Activated naive CD4-positive, alpha-beta T cell treated with anti-CD3 and anti-CD28 coated beads for 36 hours (primary cell): ENCODE measurements at regions not wholly inside any gene's neighbourhood (a gene's known extent, or its start where the extent isn't known, plus 50 kb on each side); places are given as distances from the start of the nearest gene placed in this dataset.

Experiments
- CTCF ChIA-PET: fragments of 350-600 bp; sonication (Branson Sonifier 250); formaldehyde crosslinking; loops from one replicate; lab custom pipeline; 2021; ENCODE audit warnings: antibody characterized with exemption; lab: Charles Lee
- DNase-seq: peaks from one replicate; pipeline ENCODE4 v3.0.0-alpha.2; 2020
- H3K27ac Mint-ChIP-seq: one replicate; pipeline ENCODE4 v1.8.0; 2021; ENCODE audit warnings: mild to moderate bottlenecking, mixed read lengths
- H3K27me3 Mint-ChIP-seq: one replicate; pipeline ENCODE4 v1.8.0; 2021; ENCODE audit warnings: low read depth, mixed read lengths
- H3K36me3 Mint-ChIP-seq: one replicate; pipeline ENCODE4 v1.8.0; 2021; ENCODE audit warnings: low read depth, mixed read lengths
- H3K4me1 Mint-ChIP-seq: one replicate; pipeline ENCODE4 v1.8.0; 2021; ENCODE audit warnings: low read depth, mixed read lengths
- H3K4me3 Mint-ChIP-seq: one replicate; pipeline ENCODE4 v1.8.0; 2021; ENCODE audit warnings: mild to moderate bottlenecking, moderate library complexity, mixed read lengths
- H3K9me3 Mint-ChIP-seq: one replicate; pipeline ENCODE4 v1.8.0; 2021; ENCODE audit warnings: mixed read lengths
- intact Hi-C: fragments of 100-400 bp; cut with micrococcal nuclease; formaldehyde crosslinking; loops from one replicate; pipeline ENCODE4 v1.15.1; 2023

DNA sequence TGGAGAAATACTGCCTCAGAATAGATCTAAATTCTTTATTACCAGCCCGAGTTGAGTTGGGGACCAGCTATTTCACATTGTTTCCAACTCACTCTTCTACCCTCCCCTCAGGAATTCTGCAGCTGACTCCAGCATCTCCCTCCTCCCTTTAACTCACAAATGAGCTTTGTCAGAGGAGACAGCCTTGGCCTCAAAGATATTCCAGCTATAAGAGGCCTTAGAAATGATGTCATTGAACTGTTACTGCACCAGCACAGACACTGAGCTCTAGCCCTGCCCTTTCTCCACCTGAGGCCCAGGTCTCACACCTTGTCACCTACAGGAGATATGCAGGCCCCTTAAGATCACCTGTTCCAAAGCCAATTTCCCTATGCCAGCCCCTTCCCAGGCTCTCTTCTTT lies 78.4 kb upstream of the ATP10B start:
- no peaks in the 10 kb centered on the region for H3K36me3 Mint-ChIP-seq
- intact Hi-C loops = no loop called here
- H3K9me3 Mint-ChIP-seq = no peaks in the 10 kb centered on the region
- CTCF ChIA-PET = no interaction called here
- no peak overlapping the region for H3K27ac Mint-ChIP-seq
- no peaks in the 10 kb centered on the region for H3K27me3 Mint-ChIP-seq
- no peaks in the 10 kb centered on the region for H3K4me1 Mint-ChIP-seq
- DNase-seq = no peak
- no peak overlapping the region for H3K4me3 Mint-ChIP-seq

DNA sequence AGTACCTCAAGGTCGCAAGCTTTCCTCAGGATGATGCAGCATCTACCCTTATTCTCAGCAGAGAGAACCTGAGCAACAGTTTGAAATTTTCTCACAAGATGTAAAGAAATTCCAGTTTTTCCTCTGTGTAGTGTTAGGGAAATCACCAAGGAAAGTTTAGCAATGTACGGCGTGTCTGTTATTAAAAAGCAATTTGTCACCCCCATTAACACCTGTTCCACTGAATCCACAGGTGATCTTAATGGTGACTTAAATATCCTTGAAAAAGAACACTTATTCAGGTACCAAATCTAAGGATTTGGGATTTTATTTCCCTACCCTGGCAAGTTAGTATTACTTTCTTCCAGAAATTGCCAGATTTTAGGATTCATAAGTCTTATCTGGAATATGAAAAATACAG lies 77.9 kb upstream of the ATP10B start:
- H3K27ac Mint-ChIP-seq = no peak overlapping the region
- H3K9me3 Mint-ChIP-seq = no peaks in the 10 kb centered on the region
- no peak overlapping the region for H3K4me3 Mint-ChIP-seq
- CTCF ChIA-PET = interaction anchor here (1.4 kb wide), 1 partner anchor 9 kb away, joined by 3 read pairs; no protein-coding TSS in a partner anchor
- no peaks in the 10 kb centered on the region for H3K36me3 Mint-ChIP-seq
- intact Hi-C loops = no loop called here
- no peaks in the 10 kb centered on the region for H3K27me3 Mint-ChIP-seq
- no peak for DNase-seq
- no peaks in the 10 kb centered on the region for H3K4me1 Mint-ChIP-seq

GRCh38 chr5:160929360-160929759 lies 77.3 kb upstream of the ATP10B start:
- H3K9me3 Mint-ChIP-seq = no peaks in the 10 kb centered on the region
- no peak overlapping the region for H3K4me3 Mint-ChIP-seq
- H3K4me1 Mint-ChIP-seq = no peaks in the 10 kb centered on the region
- intact Hi-C loops = no loop called here
- H3K27me3 Mint-ChIP-seq = no peaks in the 10 kb centered on the region
- H3K27ac Mint-ChIP-seq = no peak overlapping the region
- no peak for DNase-seq
- no peaks in the 10 kb centered on the region for H3K36me3 Mint-ChIP-seq
- CTCF ChIA-PET = interaction anchor here (1.4 kb wide), 1 partner anchor 9 kb away, joined by 3 read pairs; no protein-coding TSS in a partner anchor

DNA sequence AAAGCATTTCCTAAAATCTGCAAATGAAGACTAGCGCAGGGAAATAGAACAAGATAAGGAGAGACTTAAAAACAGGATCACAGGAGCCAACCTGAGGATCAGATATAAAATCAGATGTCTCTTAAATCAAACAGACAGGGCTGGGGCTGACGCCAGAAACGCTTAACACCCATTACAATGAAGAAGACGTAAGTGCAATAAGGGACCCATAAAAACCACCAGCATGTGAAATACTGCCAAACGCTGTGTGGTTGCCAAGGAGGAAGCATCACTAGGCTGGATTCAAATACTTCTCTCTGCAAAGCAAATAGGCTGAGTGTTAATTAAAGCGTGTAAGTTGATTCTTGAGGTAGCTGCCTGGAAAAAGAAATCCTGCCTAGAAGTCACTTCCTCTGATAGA lies 74.4 kb upstream of the ATP10B start:
- intact Hi-C loops = no loop called here
- H3K4me3 Mint-ChIP-seq = no peak overlapping the region
- H3K27ac Mint-ChIP-seq = no peak overlapping the region
- no peaks in the 10 kb centered on the region for H3K27me3 Mint-ChIP-seq
- DNase-seq = no peak
- H3K4me1 Mint-ChIP-seq = no peaks in the 10 kb centered on the region
- H3K36me3 Mint-ChIP-seq = no peaks in the 10 kb centered on the region
- CTCF ChIA-PET = no interaction called here
- no peaks in the 10 kb centered on the region for H3K9me3 Mint-ChIP-seq

GRCh38 chr5:160925281-160925680 lies 73.3 kb upstream of the ATP10B start:
- CTCF ChIA-PET = no interaction called here
- Mint-ChIP-seq H3K27me3 (no peaks in the 10 kb centered on the region), H3K27ac (no peak overlapping the region), H3K4me3 (no peak overlapping the region), H3K9me3 (no peaks in the 10 kb centered on the region), H3K4me1 (no peaks in the 10 kb centered on the region), H3K36me3 (no peaks in the 10 kb centered on the region)
- no peak for DNase-seq
- intact Hi-C loops = no loop called here

DNA sequence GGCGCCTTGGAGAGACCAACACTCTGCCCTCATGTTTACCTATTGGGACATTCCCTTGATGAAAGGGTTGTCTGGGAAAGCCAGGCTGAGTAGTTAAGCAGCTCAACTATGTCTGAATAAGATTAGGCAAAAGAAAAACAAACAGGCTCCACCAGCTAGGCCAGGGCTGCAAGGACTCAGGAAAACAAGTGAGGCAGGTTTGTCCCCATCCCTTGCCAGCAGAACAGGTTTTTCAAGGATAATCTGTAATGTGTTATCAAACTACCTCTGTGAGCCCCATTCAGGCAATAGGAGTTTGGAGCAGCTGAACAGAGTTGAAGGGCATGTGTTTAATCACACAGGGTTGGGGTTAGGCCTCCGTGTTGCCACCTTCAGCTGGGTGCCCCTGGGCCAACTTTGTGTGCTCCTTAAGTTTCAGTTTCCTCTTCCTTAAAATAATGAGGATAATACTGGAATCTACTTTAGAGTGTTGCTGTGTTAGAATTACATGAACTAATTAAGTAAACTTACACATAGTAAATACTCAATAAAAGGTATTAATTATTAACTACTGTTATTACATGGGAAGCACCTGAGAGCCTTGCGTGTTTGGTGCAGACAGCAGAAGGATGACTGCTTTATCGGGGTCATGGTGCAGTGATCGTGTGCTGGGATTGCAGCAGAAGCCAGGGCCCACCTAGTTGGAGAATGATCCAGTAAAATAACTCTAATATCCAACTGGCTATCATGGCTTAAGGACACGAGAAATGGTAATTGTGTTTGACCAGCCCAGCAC lies 72.1 kb upstream of the ATP10B start:
- H3K4me3 Mint-ChIP-seq = no peak overlapping the region
- intact Hi-C loops = no loop called here
- DNase-seq = no peak
- H3K27me3 Mint-ChIP-seq = no peaks in the 10 kb centered on the region
- no peaks in the 10 kb centered on the region for H3K9me3 Mint-ChIP-seq
- H3K4me1 Mint-ChIP-seq = no peaks in the 10 kb centered on the region
- H3K36me3 Mint-ChIP-seq = no peaks in the 10 kb centered on the region
- CTCF ChIA-PET = no interaction called here
- no peak overlapping the region for H3K27ac Mint-ChIP-seq

DNA sequence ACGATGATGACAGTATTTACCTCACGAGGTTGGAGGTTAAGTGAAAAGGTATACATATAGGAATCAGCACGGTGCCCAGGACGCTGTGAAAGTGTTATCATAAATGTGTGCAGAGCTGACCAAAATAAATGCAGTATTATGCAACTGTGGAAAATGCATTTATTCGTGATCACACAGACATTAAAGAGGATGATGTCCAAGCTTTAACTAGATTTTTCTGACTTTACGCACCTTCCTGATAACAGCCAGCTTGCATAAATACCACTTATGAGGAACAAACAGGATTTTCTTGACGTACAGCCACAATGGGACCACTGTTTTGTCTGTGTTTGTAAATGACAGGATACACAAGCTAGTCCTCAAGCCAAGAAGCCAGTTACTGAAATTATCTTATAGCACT lies 71.4 kb upstream of the ATP10B start:
- no peaks in the 10 kb centered on the region for H3K9me3 Mint-ChIP-seq
- CTCF ChIA-PET = no interaction called here
- no peaks in the 10 kb centered on the region for H3K4me1 Mint-ChIP-seq
- intact Hi-C loops = no loop called here
- no peak overlapping the region for H3K4me3 Mint-ChIP-seq
- H3K27ac Mint-ChIP-seq = no peak overlapping the region
- no peak for DNase-seq
- H3K27me3 Mint-ChIP-seq = no peaks in the 10 kb centered on the region
- no peaks in the 10 kb centered on the region for H3K36me3 Mint-ChIP-seq

DNA sequence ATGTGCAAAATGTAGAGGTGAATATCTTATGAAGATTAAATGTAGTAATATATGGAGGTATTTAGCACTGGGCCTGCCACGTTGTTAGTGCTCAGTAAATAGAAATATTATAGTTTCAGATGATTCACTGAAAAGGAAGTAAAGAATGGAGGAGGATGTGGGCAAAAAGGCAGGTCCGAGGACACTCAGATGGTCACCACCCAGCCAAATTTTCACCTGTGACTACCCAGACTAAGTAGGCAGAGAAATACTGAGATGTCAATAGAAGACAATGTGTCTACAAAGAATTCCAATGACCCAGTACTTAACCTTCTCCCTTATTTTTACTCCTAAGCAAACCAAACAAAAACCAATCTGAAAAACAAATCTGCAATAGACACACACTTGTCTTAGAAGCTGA lies 70.3 kb upstream of the ATP10B start:
- Mint-ChIP-seq H3K4me1 (no peaks in the 10 kb centered on the region), H3K36me3 (no peaks in the 10 kb centered on the region), H3K9me3 (no peaks in the 10 kb centered on the region), H3K27me3 (no peaks in the 10 kb centered on the region), H3K27ac (no peak overlapping the region), H3K4me3 (no peak overlapping the region)
- no peak for DNase-seq
- CTCF ChIA-PET = no interaction called here
- intact Hi-C loops = no loop called here

DNA sequence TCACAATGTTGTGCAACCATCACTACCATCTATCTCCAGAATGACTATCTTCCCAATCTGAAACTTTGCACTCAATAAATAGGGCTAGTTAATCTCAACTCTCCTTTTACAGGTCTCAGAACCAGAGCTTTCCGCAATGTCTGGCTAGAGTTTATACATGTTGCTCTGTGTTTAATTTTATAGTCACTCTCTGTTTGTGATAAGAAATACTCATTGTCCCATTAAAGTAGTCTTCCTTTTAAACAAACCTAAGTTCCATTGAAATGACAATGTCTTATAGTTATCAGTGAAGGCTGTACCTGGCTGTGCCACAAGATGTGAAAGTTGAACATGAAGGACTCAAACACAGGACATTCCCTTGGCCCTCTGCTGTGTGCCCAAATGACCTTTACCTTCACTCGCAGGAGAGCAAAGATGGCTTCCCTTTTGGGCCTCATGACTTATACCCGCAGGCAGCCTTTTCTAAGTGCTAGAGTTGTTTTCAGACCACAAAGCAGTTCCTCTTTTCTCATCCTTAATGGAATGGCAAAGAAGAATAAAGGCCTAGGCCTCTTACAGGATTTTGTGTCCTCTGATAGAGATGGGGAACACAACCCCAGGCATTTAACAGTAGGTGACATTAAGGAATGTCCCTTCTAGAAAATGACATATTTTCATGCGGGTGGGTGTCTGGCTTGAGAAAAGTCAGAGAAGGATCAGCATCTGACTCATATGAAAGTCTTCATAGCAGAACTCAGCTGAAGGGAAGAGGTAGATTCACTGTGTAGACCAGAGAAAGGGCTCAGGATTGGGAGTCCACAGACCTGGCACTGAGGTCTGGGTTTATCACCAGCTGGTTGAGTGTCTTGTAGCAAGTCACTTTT lies 69.6 kb upstream of the ATP10B start:
- Mint-ChIP-seq H3K36me3 (no peaks in the 10 kb centered on the region), H3K4me3 (no peak overlapping the region)
- CTCF ChIA-PET = no interaction called here

DNA sequence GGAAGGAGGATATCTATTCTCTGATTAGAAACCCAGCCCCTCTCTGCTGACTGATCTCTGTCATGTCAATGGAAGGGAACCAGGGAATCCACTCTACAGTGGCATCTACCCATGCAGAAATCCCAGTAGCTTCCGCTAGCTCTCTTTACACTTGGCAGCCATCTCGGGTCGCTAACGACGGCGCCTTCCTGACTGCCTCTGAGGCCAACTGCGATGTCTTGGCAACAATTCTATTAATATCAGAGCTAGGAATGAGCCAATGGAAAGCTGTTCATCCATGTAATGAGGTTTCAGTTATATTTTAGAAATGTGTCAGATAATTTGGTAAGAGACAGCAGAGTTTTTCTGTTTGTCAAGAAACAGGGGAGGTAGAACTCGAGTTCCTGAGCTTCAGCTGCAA lies 67.6 kb upstream of the ATP10B start:
- intact Hi-C loops = no loop called here
- H3K9me3 Mint-ChIP-seq = no peaks in the 10 kb centered on the region
- DNase-seq = no peak
- peaks cover 3% of the 10 kb centered on the region for H3K27me3 Mint-ChIP-seq
- H3K36me3 Mint-ChIP-seq = no peaks in the 10 kb centered on the region
- no peak overlapping the region for H3K27ac Mint-ChIP-seq
- H3K4me1 Mint-ChIP-seq = no peaks in the 10 kb centered on the region
- no peak overlapping the region for H3K4me3 Mint-ChIP-seq
- CTCF ChIA-PET = interaction anchor here (0.6 to 0.7 kb wide), 2 partner anchors 28 to 121 kb away, joined by 3 read pairs; no protein-coding TSS in a partner anchor

More for the DNA sequence above, 69.6 kb upstream of the ATP10B start:
- no peaks in the 10 kb centered on the region for H3K4me1 Mint-ChIP-seq
- H3K27ac Mint-ChIP-seq = no peak overlapping the region
- DNase-seq = no peak
- H3K27me3 Mint-ChIP-seq = no peaks in the 10 kb centered on the region
- intact Hi-C loops = no loop called here
- H3K9me3 Mint-ChIP-seq = no peaks in the 10 kb centered on the region

GRCh38 chr5:160918386-160918785 lies 66.4 kb upstream of the ATP10B start:
- Mint-ChIP-seq H3K36me3 (no peaks in the 10 kb centered on the region), H3K27me3 (peaks cover 4% of the 10 kb centered on the region), H3K27ac (no peak overlapping the region), H3K4me1 (no peaks in the 10 kb centered on the region), H3K4me3 (no peak overlapping the region), H3K9me3 (no peaks in the 10 kb centered on the region)
- intact Hi-C loops = no loop called here
- DNase-seq = no peak
- CTCF ChIA-PET = no interaction called here

GRCh38 chr5:160906090-160906489 lies 54.1 kb upstream of the ATP10B start:
- intact Hi-C loops = no loop called here
- H3K9me3 Mint-ChIP-seq = no peaks in the 10 kb centered on the region
- CTCF ChIA-PET = no interaction called here
- no peak overlapping the region for H3K27ac Mint-ChIP-seq
- H3K4me1 Mint-ChIP-seq = no peaks in the 10 kb centered on the region
- no peak for DNase-seq
- H3K36me3 Mint-ChIP-seq = no peaks in the 10 kb centered on the region
- peaks cover 3% of the 10 kb centered on the region for H3K27me3 Mint-ChIP-seq
- no peak overlapping the region for H3K4me3 Mint-ChIP-seq

DNA sequence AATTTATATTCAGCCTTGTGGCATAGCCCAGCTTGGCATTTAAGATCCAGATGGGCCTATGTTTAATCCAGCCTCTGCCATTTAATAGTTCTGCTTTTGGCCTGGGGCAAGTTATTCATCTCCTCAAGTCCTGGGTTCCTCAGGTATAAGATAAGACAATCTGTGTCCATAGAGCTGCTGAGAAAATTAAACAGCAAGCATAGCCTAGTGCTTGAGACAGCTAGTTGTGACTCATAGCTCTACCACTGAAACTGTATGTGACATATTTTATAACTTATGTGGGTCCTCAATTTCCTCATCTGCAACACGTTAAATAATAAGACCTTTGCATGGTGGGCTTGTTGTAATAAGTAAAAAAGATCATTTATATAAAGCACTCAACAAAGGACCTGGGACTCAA lies 53.3 kb upstream of the ATP10B start:
- Mint-ChIP-seq H3K4me3 (no peak overlapping the region), H3K9me3 (no peaks in the 10 kb centered on the region), H3K4me1 (no peaks in the 10 kb centered on the region), H3K36me3 (no peaks in the 10 kb centered on the region), H3K27ac (no peak overlapping the region), H3K27me3 (peaks cover under 1% of the 10 kb centered on the region)
- no peak for DNase-seq
- intact Hi-C loops = no loop called here
- CTCF ChIA-PET = no interaction called here
